DMS114 treated with DMSO at 0.1 percent for 48 hours (cell line): ENCODE measurements at regions not wholly inside any gene's neighbourhood (a gene's known extent, or its start where the extent isn't known, plus 50 kb on each side); places are given as distances from the start of the nearest gene placed in this dataset.
"Not testable (repeated sequence)": the region's sequence is repeated elsewhere in the genome, so short reads cannot be mapped to it uniquely, and the experiment has no call there.

Source experiments
- DNase-seq: peaks from one replicate; lab custom pipeline; 2025; ENCODE audit not compliant: unreplicated experiment; lab: John Stamatoyannopoulos, UW

DNA sequence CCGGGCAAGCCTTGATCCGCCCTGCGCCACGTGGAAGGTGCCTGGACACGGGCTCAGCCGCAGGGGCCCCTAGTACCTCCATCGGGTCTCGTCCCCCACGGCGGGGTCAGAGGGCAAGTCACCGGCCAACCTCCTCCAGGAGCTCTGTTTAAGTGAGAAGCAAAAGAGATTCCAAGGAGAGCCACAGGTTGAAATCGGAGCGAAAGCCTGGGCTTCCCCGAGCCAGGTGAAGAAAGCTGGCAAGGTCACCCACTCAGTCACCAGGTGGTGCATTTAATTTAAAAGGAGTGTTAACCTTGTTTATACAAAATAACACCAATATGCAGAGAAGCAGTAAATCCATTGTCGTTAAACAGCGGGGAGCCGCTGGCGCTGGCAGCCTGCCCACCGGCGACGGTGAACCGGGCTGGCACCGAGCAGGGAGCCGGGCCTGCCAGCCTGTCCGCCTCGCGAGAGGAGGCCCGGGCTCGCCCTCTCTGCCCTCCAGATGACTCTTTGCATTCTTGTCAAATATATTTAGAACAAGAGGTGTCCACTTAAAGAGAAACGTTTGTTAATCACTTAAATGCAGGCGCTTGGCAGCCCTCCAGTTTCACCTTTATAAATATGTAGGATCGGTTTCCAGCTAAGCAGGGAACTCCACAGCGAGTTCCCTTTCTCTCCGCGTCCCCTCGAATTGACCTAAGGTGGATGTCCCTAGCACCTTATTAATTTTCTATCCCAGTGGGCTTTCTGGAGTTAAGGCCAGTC lies 277.3 kb upstream of the NR2F2 start:
- DNase-seq = no peak

DNA sequence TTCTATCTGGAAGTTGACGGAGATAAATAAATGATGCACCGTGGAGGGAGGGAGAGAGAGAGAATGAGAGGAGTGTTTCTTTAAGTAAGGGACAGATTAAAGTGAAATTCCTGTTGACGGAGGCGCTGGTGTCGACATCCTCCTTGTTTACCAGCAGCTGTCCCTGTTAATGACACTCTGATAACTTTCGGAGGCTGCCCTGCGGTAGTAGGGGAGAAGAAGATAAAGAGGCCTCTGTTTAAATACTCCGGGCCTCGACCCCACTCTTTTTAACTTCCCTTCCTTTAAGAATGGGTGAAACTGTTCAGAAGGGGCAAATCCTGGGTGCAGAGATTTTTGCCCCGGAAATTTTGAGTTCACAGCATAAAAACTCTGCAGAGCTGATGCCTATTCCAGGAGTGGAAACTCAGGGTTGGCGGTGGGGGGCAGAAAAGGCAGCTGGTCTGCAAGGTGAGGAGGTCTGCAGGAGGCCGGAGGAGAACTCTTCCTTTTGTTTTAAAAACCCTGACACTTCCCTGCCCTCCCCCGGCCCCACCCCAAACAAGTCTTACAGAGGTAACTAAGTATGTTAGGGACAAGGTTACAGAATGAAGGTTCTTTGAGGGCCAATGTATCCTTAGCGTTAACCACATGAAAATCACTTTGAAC lies 276.6 kb upstream of the NR2F2 start:
- DNase-seq = no peak

DNA sequence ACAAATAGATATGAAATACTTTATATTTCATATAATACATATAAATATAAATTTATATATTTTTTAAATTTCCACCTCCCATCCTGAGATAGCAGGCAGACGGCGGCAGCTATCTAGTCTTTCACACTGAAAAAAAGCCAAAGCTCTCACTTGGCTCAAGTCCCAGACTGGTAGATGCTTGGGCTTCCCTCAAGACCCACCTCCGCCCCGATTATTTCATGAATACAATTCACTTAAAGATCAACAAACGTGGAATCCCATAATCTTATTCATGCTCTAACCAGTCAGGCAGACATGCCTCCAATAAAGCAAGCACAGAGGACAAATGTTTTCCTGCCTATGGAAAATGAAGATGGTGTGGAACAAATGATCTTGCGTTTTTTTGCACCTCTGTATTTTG lies 275.9 kb upstream of the NR2F2 start:
- DNase-seq = no peak

- DNase-seq = no peak
Observed at GRCh38 chr15:96058103-96058851, 272.2 kb upstream of the NR2F2 start.

DNA sequence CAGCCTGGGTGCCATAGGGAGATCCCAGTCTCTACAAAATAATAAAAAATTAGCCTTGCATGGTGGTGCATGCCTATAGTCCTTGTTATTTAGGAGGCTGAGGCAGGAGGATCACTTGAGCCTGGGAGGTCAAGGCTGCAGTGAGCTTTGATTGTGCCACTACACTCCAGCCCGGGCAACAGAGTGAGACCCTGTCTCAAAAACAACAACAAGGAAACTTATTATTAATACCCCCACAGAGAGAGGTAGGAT lies 271.7 kb upstream of the NR2F2 start:
- DNase-seq = not testable (repeated sequence)

DNA sequence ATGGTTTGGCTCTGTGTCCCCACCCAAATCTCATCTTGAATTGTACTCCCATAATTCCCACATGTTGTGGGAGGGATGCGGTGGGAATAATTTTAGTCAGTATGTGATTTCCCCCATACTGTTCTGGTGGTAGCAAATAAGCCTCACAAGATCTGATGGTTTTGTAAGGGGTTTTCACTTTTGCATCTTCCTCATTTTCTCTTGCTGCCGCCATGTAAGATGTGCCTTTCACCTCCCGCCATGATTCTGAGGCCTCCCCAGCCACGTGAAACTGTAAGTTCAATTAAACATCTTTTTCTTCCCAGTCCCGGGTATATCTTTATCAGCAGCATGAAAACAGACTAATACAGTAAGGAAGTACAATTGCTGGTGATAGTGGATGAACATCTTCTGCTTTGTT lies 269.9 kb upstream of the NR2F2 start:
- DNase-seq = not testable (repeated sequence)

- DNase-seq = no peak
Observed at GRCh38 chr15:96064351-96064756, 266.1 kb upstream of the NR2F2 start.

- no peak for DNase-seq
Observed at GRCh38 chr15:96066126-96066525, 264.4 kb upstream of the NR2F2 start.

DNA sequence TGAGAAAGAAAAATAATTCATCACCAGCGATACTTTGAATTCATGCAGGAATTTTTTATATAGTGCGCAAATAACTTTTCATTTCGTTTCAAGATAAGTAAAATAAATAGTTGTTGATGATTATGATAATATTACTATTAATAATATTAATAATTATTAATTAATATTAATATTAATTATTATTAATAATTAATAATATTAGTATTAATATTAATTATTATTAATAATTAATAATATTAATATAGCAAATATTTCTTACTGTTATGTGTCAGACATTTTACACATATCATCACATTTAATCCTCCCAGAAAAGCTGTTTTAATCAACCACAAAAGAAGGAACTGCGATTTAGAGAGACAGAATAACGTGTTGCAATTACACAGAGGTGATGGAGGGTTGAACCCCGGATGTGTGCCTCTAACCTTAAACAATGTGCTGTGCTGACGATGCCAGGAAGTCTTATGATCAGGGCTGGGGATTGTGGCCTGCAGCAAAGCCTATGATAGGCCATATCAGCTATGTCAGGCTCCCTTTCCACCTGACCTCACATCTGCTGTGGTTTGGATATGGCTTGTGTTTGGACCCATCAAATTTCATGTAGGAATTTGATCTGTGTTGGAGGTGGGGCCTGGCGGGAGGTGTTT lies 263.5 kb upstream of the NR2F2 start:
- no peak for DNase-seq

DNA sequence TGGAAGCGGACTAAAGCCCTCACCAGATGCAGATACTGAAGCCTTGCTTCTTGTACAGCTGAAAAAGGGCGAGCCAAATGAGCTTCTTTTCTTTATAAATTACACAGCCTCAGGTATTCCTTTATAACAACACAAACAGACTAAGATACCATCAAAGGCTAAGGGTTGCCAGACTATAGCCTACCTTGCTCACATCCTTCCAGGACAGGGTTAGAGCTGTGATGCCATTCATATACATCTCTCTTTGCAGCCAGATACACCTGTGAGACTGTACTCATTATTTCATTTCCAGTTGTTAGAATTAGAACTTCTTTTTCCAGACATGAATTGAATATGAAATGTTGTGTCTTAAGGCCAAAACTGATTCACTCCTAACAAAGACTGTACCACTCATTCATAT lies 262.8 kb upstream of the NR2F2 start:
- no peak for DNase-seq

DNA sequence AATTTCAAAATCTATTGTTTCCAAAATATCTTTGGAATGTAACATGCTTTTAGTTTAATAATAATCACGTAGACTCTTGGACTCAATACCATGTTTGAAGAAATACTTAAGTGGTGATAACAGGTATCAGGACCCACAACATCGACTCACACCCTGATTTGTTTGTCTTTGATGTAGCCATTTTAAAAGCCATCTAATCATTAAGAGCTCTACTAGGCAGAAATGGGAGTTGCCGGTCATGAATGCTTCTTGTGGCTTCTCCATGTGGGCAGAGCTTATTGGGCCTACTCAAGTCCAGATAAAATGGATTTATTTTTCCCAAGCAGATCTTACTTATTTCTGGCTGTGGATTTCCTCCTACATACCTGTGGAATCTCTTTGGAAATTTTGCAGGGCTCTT lies 261.6 kb upstream of the NR2F2 start:
- no peak for DNase-seq

DNA sequence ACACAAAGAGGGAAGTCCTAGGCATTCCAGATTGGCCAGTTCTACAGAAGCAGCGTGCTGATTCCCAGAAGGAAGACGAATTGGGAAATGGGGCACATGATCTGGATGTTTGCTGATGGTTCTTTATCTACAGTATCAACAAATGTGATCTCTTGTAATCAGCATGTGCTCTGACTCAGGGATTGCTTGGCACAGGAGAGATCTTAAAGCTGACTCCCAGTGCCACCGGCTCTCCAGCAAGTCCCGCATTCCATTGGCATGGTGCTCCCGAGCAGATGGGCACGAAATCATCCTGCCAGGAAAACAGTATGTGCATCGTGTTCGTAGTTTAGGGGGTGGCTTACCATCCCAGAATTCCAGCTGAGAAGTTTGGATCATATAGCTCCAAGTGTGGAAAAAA lies 259.9 kb upstream of the NR2F2 start:
- no peak for DNase-seq

DNA sequence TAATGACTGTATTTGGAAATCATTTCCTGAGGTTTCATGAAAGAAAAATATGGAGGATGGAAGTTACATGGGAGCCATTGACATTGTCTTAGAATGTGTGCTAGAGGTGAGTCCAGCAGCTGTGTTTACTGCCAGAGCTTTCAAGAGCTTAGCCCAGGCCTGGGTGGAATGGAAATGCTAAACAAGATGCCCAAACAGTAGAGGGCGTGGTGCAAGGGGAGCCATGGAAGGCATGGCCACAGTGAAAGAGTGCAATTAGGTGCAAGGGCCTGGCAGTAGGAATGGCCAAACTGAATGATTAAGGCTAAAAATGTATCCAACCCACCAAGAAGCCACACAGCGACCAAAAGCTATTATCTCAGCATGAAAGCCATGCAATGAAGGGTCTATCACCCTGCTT lies 257.7 kb upstream of the NR2F2 start:
- no peak for DNase-seq

DNA sequence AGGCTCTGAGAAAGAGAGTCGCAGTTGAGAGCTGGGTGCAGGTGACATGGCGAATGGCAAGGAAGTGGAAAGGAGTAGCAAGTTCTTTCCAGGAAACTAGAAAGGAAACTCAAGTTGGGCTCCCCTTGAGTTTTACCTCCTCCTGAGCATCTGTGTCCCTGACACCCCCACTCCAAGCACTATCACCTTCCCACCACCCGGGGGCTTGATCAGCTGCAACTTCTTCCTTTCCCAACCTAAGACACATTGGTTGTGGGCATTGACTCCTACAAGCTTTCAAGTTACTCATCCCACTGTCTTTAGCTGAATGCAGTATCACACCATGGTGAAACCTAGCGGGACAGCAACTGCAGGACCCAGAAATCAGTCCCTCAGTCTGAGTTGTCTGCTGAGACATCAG lies 256.6 kb upstream of the NR2F2 start:
- no peak for DNase-seq

- no peak for DNase-seq
Observed at GRCh38 chr15:96075895-96076294, 254.6 kb upstream of the NR2F2 start.

DNA sequence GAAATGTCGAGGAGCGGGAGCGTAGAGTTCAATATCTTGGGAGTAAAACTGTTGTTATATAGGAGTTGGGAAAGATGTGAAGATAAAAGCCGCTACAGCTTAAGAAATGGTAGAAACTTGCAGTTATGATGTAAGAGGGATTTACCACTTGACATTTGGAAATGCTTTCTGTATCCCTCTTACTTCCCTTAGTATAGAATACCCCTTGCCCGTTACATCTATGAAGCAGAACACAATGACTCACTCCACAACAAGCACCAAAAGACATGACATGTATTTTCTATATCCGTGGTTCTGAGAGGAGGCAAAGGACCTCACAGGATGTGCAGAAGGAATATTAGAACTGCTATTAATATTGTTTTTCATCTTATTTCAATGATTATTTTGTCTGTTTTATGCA lies 254.2 kb upstream of the NR2F2 start:
- no peak for DNase-seq

- no peak for DNase-seq
Observed at GRCh38 chr15:96079041-96079440, 251.5 kb upstream of the NR2F2 start.

GRCh38 chr15:96079882-96080281 lies 250.6 kb upstream of the NR2F2 start:
- no peak for DNase-seq

- no peak for DNase-seq
Observed at GRCh38 chr15:96086164-96086563, 244.3 kb upstream of the NR2F2 start.

DNA sequence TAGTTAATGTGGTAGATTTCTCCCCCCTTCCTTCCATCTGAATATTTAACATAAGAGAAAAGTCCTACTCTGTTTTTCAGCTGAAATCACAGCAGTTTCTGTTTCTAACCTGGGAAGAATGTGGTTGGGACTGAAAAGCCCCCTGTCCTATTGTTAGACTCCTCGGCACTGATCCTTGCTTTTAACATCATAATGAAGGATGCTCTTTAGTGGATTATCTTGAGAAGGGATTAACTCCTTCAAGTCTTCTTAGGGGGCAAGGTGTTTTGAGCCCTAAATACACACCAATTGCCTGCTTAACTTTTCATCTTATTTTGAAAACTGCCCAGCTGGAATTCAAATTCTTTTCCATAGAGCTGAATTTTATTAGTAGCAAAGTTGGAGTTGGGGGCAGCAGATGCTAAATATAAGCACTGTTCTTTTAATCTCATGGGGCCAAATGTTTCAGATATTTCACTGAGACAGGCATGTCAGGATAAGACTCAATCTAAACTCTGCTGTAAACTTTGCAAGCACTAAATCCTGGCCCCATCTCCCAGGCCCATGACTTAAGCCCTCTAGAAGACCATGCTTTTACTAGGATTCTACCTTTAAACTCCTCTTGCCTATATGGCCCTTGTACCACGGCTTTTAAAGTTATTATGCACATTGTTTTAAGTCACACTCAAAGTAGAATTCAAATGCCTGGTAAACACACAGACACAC lies 243.2 kb upstream of the NR2F2 start:
- DNase-seq = no peak

- no peak for DNase-seq
Observed at GRCh38 chr15:96088650-96089049, 241.8 kb upstream of the NR2F2 start.
